Type B pancreatic cell (in vitro differentiated cells): ENCODE measurements at regions not wholly inside any gene's neighbourhood (a gene's known extent, or its start where the extent isn't known, plus 50 kb on each side); places are given as distances from the start of the nearest gene placed in this dataset.

Source experiments
- DNase-seq: peaks from one replicate; pipeline ENCODE4 v3.0.0; 2021; ENCODE audit warnings: mixed read lengths; ENCODE audit not compliant: unreplicated experiment; ENCODE audit errors: extremely low spot score
- H3K27ac Mint-ChIP-seq: 2 replicates; pipeline ENCODE4 v1.8.0; 2021; ENCODE audit warnings: mild to moderate bottlenecking, mixed read lengths
- H3K27me3 Mint-ChIP-seq: 2 replicates; pipeline ENCODE4 v1.8.0; 2021; ENCODE audit warnings: mixed read lengths
- H3K36me3 Mint-ChIP-seq: 2 replicates; pipeline ENCODE4 v1.8.0; 2021; ENCODE audit warnings: mixed read lengths
- H3K4me1 Mint-ChIP-seq: one replicate; pipeline ENCODE4 v1.8.0; 2021; ENCODE audit warnings: mixed read lengths; ENCODE audit not compliant: unreplicated experiment
- H3K4me3 Mint-ChIP-seq: 2 replicates; pipeline ENCODE4 v1.8.0; 2021; ENCODE audit warnings: mild to moderate bottlenecking, mixed read lengths
- H3K9me3 Mint-ChIP-seq: 2 replicates; pipeline ENCODE4 v1.8.0; 2021; ENCODE audit warnings: mixed read lengths
- TF ChIP-seq, protein P1 (sequence below): fragments of 200-600 bp; sonication (generic); conservative IDR thresholded peaks from 2 replicates; pipeline ENCODE4 v1.5.0; 2021; ENCODE audit warnings: antibody characterized with exemption, mild to moderate bottlenecking

DNA sequence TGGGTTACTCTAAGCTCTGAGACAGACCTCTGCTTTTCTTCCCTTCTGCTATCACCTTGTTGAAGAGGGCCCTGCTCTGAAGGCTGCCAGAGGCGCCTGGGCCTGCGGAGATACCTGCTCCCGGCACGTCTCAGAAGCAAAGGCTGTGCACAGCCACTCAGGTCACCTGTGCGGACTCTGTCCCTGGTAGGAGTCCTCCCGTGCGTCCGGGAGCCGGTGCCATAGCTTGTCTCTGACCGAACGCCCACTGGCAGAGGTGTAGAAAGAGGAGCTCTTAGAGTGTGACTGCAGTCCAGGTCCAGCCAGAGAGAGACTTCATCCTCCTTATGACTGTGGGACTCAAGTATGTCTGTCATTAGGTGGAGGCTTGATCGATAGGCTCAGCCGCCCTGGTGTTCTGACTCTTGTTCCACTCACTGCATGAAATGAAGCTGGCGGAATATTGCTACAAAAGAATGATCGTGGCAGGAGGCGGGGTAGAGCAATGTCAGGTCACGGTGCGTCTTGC is 51.0 kb upstream of the UNC93A start:
- peaks cover 49% of the 10 kb centered on the region for H3K4me1 Mint-ChIP-seq
- no peaks in the 10 kb centered on the region for H3K9me3 Mint-ChIP-seq
- DNase-seq, result no peak
- peaks cover 18% of the 10 kb centered on the region for H3K27me3 Mint-ChIP-seq
- TF ChIP-seq, protein P1, sequence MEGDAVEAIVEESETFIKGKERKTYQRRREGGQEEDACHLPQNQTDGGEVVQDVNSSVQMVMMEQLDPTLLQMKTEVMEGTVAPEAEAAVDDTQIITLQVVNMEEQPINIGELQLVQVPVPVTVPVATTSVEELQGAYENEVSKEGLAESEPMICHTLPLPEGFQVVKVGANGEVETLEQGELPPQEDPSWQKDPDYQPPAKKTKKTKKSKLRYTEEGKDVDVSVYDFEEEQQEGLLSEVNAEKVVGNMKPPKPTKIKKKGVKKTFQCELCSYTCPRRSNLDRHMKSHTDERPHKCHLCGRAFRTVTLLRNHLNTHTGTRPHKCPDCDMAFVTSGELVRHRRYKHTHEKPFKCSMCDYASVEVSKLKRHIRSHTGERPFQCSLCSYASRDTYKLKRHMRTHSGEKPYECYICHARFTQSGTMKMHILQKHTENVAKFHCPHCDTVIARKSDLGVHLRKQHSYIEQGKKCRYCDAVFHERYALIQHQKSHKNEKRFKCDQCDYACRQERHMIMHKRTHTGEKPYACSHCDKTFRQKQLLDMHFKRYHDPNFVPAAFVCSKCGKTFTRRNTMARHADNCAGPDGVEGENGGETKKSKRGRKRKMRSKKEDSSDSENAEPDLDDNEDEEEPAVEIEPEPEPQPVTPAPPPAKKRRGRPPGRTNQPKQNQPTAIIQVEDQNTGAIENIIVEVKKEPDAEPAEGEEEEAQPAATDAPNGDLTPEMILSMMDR, result no peak
- no peaks in the 10 kb centered on the region for H3K36me3 Mint-ChIP-seq
- peak overlapping the region; percentile 35 for H3K4me3 Mint-ChIP-seq
- peak overlapping the region; percentile 64 for H3K27ac Mint-ChIP-seq
